SKM-1 (cell line): ENCODE measurements at regions not wholly inside any gene's neighbourhood (a gene's known extent, or its start where the extent isn't known, plus 50 kb on each side); places are given as distances from the start of the nearest gene placed in this dataset.

Source experiments
- DNase-seq: peaks from one replicate; lab custom pipeline; 2025; ENCODE audit not compliant: unreplicated experiment; lab: John Stamatoyannopoulos, UW

DNA sequence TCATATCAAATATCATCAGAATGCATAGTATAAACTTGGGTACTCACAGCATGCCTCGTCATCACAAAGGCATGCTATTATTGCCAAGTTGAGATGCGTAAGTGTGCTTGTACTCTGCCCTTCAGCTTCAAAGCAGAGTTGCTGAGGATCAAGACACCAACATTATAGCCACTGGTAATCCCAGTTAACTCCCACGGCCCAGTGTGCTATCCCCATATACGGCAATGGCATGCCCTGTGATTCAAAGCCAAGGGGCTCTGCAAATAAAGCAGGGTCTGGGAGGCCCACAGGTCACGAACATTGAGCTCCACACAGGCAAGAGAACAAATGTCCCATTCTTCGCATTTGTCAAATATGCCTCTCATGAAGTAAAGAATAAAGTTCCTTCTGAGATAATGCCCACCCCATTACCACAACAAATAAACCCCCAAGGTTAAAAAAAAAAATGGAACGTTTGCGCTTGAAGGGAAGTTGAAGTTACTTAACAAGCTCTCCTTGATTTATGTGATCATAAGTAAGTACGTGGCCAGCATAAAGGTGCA, 298.1 kb upstream of the NECTIN3 start:
- DNase-seq = no peak

DNA sequence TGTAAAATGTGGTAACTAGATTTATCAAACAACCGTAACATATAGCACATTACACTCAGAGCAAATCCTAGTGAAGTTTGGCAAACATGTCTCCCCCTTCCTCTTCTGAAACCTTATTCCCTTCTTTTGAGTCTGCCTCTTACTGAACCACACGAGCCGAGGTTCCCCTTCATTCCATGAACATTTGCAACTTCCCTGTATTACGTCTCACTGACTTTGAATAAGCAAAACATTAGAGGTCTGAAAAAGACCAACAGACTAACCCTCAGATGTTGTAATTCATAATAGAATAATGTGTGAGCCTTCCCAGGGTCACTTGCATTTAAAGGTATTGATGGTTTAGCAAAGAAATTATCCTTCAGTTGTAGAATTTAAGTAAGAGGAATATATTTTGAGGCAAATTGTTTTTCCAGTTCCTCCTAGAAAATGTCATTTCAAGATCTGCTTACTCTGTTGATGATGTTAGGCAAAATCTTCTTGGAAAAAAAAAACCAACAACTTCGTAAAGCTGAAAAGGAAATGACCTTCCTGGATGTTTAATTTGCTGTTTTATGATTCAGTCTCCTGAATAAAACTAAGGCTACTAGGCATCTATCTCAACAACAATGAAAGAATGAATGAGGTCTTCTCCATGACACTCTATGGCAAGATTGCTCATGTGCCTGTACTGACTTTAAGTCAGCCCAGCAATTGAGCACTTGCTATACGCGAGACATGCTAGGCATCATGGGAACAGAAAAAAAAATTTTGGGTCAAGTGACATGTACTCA, 296.9 kb upstream of the NECTIN3 start:
- no peak for DNase-seq

GRCh38 chr3:110779581-110779980, 292.0 kb upstream of the NECTIN3 start:
- DNase-seq = no peak

- DNase-seq = no peak
Measured at GRCh38 chr3:110783541-110783940, 288.1 kb upstream of the NECTIN3 start.

- DNase-seq = no peak
Measured at GRCh38 chr3:110788794-110789193, 282.8 kb upstream of the NECTIN3 start.

GRCh38 chr3:110789315-110789714, 282.3 kb upstream of the NECTIN3 start:
- no peak for DNase-seq

DNA sequence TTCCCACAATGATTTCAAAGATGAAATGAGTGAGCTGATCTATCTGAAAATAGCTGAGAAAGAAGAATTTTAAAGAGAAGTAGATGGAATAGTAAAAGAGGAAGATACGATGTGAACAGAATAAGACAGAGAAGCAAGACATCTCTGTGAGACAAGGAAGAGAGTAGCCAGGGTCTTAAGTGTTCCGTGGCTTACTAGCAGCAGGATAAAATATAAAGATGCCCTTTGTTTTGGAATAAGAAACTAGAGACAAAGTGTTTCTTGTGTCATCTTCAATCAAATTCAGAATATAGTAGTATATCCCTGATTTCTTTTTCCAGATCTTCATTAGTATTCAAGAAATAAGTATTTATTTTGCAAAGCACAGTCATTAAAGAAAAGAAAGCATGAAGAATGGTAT, 281.0 kb upstream of the NECTIN3 start:
- no peak for DNase-seq

DNA sequence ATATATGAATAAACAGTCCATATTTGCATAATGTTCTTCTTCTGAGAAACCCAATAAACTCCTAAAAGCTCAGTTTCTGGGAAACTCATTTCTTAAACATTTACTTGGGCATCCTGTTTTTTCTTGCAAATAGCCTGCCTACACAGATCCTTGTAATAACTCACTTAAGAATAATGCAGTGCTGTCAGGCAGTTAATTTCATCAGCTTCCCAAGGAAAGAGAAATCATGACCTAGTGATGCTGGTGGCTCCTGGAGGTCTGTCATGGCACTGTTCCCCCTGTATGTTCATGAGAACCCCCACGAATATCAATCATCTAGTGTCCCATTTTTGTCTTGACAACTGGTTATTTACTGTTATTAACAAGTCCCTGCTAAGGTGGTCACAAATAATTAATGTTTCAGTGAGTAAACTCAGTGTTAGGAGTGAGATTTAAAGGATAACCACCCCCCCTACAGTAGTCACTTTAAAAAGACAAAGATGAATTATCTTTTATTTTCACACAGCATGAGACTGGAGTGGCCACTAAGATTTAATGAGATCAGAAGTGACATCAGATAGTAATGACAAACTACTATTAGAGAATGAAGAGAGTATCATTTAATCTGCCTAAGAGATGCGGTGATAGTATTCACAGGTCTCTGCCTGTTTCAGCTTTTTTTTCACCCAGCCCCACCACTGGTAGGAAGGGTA, 279.5 kb upstream of the NECTIN3 start:
- no peak for DNase-seq

- no peak for DNase-seq
Measured at GRCh38 chr3:110793611-110794010, 278.0 kb upstream of the NECTIN3 start.

- no peak for DNase-seq
Measured at GRCh38 chr3:110795163-110795562, 276.5 kb upstream of the NECTIN3 start.

DNA sequence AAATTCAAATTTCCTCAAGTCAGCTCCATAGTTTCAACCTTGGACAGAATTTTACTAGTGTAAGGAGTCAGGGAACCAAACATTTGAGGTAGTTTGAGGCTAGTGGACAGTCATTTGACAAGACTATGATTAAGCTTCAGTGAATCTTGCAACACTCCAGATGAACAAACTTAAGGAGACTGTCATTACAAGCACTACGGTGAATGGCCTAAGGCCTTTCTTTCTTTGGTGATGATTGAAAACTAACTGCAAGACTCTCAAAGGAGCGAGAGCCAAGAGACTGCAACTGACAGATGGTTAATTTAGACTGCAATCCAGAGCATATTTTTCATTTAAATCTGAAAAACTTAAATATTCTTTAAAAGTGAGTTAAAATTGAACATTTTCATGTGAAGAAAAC, 272.3 kb upstream of the NECTIN3 start:
- no peak for DNase-seq

- DNase-seq = no peak
Measured at GRCh38 chr3:110804856-110805255, 266.8 kb upstream of the NECTIN3 start.

- DNase-seq = no peak
Measured at GRCh38 chr3:110806924-110807323, 264.7 kb upstream of the NECTIN3 start.

- no peak for DNase-seq
Measured at GRCh38 chr3:110808630-110809029, 263.0 kb upstream of the NECTIN3 start.

GRCh38 chr3:110810356-110810755, 261.3 kb upstream of the NECTIN3 start:
- no peak for DNase-seq

DNA sequence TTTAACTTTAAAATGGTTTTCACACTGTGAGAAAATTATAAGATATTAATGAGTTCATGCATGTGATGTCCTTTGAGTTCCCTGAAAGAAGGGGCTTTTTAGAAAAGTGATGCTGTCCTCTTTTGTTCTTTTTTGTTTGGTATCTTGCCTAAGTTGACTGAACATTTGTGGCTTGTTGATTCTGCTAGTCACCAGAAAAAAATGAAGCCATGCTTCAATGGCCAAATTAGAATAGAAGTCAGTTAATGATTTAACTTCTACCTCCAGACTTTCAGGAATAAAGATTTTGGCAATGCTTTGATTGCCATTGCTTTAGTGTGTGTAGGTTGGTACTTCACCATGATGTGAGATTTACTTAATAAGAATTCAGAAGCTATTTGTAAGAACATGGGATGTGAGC, 260.6 kb upstream of the NECTIN3 start:
- DNase-seq = no peak

DNA sequence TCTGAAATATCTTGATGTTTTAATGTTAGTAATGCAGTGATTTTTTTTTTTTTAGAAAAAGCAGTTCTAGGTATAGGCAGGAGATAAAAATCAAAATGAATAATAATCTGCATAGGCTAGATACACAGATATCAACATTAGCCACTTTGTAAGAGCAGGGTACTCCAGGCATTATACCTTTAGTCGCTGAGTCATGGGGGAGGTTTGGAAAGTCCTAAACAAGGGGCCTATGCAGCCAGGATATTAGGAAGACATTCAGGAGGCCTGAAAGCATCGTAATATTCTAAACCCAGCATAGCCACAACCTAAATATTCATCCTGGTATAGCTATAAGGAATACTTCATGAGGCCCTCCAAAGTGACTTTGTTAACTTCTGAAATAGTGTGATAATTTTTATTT, 258.1 kb upstream of the NECTIN3 start:
- no peak for DNase-seq

- DNase-seq = no peak
Measured at GRCh38 chr3:110814170-110815007, 257.2 kb upstream of the NECTIN3 start.

GRCh38 chr3:110815008-110815583, 256.5 kb upstream of the NECTIN3 start:
- DNase-seq = no peak

DNA sequence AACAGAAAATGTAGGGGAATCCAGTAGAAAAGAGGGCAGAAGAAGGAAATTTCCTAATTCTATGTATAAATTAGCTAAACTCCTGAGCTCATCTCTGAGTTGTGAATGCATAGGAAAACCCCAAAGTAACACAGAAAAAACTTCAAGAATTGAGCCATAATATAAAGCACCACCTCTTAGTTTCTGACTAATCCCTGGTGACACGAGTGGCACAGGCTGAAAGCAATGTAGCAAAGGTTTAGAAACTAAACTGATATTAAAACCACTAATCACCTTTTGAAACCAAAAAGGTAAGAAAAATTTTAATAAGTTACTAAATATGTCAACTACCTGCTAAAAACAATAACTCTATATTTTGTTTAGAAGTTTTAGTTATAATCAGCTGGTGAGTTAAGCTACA, 255.6 kb upstream of the NECTIN3 start:
- no peak for DNase-seq

DNA sequence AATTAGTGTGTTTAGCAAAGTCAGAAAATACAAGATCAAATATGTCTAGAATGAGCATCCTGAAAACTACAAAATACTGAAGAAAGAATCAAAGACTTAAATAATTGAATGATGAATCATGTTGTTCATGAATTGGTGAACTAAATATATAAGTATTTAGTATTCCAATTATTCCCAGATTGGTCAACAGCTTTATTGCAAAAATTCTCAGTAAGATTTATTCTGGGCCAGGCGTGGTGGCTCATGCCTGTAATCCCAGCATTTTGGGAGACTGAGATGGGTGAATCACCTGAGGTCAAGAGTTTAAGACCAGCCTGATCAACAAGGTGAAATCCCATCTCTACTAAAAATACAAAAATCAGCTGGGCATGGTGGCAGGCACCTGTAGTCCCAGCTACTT, 250.0 kb upstream of the NECTIN3 start:
- DNase-seq = no peak
